Peyer's patch (tissue), 4 donors: ENCODE measurements at regions not wholly inside any gene's neighbourhood (a gene's known extent, or its start where the extent isn't known, plus 50 kb on each side); places are given as distances from the start of the nearest gene placed in this dataset.

Experiments used
- DNase-seq, 3 donors: peaks; one replicate each; pipeline ENCODE4 v3.0.0-alpha.2; 2017 to 2019
- H3K27ac ChIP-seq, 4 donors: fragments of 200-600 bp; sonication (generic); one replicate each; pipeline ENCODE4 v1.5.1; 2016 to 2019
- H3K27me3 ChIP-seq, 2 donors: fragments of 200-600 bp; sonication (generic); one replicate each; pipeline ENCODE4 v1.5.1; 2019
- H3K36me3 ChIP-seq, 3 donors: fragments of 200-600 bp; sonication (generic); one replicate each; pipeline ENCODE4 v1.5.1; 2016 to 2019
- H3K4me1 ChIP-seq, 4 donors: fragments of 200-600 bp; sonication (generic); one replicate each; pipeline ENCODE4 v1.5.1; 2016 to 2019
- H3K4me3 ChIP-seq, 4 donors: fragments of 200-600 bp; sonication (generic); 1 replicate in 3 of 4; 2 replicates in 1 of 4; pipeline ENCODE4 v1.5.1; 2016 to 2019; ENCODE audit warnings: mild to moderate bottlenecking in 1 of 4
- H3K9me3 ChIP-seq, 4 donors: fragments of 200-600 bp; sonication (generic); one replicate each; pipeline ENCODE4 v1.5.1; 2016 to 2019; ENCODE audit warnings: mild to moderate bottlenecking in 1 of 4
- CTCF ChIP-seq, 6 experiments: fragments of 450-650 bp in 4 of 6; fragments of 200-600 bp in 2 of 6; sonication (generic) in 1 of 6; IDR thresholded peaks; one replicate each; pipeline ENCODE4 v1.5.1; 2017 to 2019; ENCODE audit warnings: antibody characterized with exemption in 6 of 6, mild to moderate bottlenecking in 3 of 6, moderate library complexity in 1 of 6
- POLR2A ChIP-seq, 2 donors: fragments of 450-650 bp; IDR thresholded peaks; one replicate each; pipeline ENCODE4 v1.5.1; 2017; ENCODE audit warnings: antibody characterized with exemption in 2 of 2, mild to moderate bottlenecking in 2 of 2, moderate library complexity in 2 of 2

- H3K27me3 ChIP-seq = no peaks in the 10 kb centered on the region
- DNase-seq = no peak
- no peak overlapping the region for H3K27ac ChIP-seq
- no peaks in the 10 kb centered on the region for H3K4me1 ChIP-seq
- no peaks in the 10 kb centered on the region for H3K36me3 ChIP-seq
- TF ChIP-seq CTCF (IDR thresholded peaks at IDR 0.05) = no peak
- TF ChIP-seq POLR2A (IDR thresholded peaks at IDR 0.05) = no peak
- no peaks in the 10 kb centered on the region for H3K9me3 ChIP-seq
- no peak overlapping the region for H3K4me3 ChIP-seq
Measured at GRCh38 chr6:54602591-54602990, 244.0 kb upstream of the FAM83B start.

DNA sequence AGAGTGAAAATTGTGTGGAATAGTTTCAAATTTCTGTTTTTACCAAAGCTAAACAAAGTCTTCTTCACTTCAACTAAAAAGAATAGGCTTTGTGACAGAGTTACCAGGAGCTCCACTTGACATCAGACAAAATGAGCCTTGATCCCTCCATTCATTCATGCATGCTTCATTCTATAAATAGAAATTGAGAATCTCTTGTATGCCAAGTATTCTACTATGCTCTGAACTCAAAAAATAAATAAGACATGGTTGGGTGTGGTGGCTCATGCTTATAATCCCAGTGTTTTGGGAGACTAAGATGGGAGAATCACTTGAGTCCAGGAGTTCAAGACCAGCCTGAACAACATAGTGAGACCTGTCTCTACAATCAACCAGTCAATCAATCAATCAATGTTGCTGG, 236.6 kb upstream of the FAM83B start:
- Histone ChIP-seq H3K9me3 (no peaks in the 10 kb centered on the region), H3K27ac (no peak overlapping the region), H3K4me3 (no peak overlapping the region), H3K4me1 (no peaks in the 10 kb centered on the region), H3K27me3 (no peaks in the 10 kb centered on the region), H3K36me3 (no peaks in the 10 kb centered on the region)
- TF ChIP-seq POLR2A (IDR thresholded peaks at IDR 0.05) (no peak), CTCF (IDR thresholded peaks at IDR 0.05) (no peak)
- DNase-seq = no peak

GRCh38 chr6:54613596-54613995, 233.0 kb upstream of the FAM83B start:
- TF ChIP-seq CTCF (IDR thresholded peaks at IDR 0.05) (no peak), POLR2A (IDR thresholded peaks at IDR 0.05) (no peak)

GRCh38 chr6:54614499-54615195, 231.9 kb upstream of the FAM83B start:
- TF ChIP-seq CTCF (IDR thresholded peaks at IDR 0.05) = no peak
- no peak for TF ChIP-seq POLR2A (IDR thresholded peaks at IDR 0.05)
- H3K27me3 ChIP-seq = no peaks in the 10 kb centered on the region
- no peak overlapping the region for H3K27ac ChIP-seq
- H3K36me3 ChIP-seq = no peaks in the 10 kb centered on the region
- H3K4me3 ChIP-seq = no peak overlapping the region
- H3K4me1 ChIP-seq = no peaks in the 10 kb centered on the region
- H3K9me3 ChIP-seq = no peaks in the 10 kb centered on the region
- no peak for DNase-seq

More at GRCh38 chr6:54613596-54613995, 233.0 kb upstream of the FAM83B start:
- Histone ChIP-seq H3K27me3 (no peaks in the 10 kb centered on the region), H3K4me1 (no peaks in the 10 kb centered on the region), H3K9me3 (no peaks in the 10 kb centered on the region), H3K36me3 (no peaks in the 10 kb centered on the region), H3K4me3 (no peak overlapping the region), H3K27ac (no peak overlapping the region)
- no peak for DNase-seq

DNA sequence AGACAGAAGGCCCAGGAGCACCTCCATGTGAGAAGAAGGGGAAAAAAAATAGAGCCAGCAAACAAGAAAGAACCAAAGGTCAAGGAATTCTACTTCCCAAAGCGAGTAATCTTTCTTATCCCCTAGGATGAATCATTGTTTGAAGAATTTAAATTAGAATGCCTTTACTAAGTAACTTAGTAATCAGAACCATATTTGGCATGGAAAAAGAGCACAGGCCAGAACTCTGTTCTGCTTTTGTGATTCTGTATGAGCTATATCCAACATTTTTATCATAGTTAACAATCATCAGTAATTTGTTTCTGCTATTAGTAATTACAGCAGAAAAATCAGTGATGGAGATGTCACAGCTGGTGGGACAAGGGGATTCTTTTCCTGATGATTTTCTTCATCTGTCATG, 228.8 kb upstream of the FAM83B start:
- no peaks in the 10 kb centered on the region for H3K36me3 ChIP-seq
- no peak overlapping the region for H3K4me3 ChIP-seq
- no peak overlapping the region for H3K27ac ChIP-seq
- H3K4me1 ChIP-seq = no peaks in the 10 kb centered on the region
- H3K27me3 ChIP-seq = no peaks in the 10 kb centered on the region
- H3K9me3 ChIP-seq = no peaks in the 10 kb centered on the region
- DNase-seq = no peak
- TF ChIP-seq POLR2A (IDR thresholded peaks at IDR 0.05) (no peak), CTCF (IDR thresholded peaks at IDR 0.05) (no peak)

- no peak for DNase-seq
- H3K36me3 ChIP-seq = no peaks in the 10 kb centered on the region
- no peaks in the 10 kb centered on the region for H3K4me1 ChIP-seq
- H3K27ac ChIP-seq = no peak overlapping the region
- H3K9me3 ChIP-seq = no peaks in the 10 kb centered on the region
- H3K27me3 ChIP-seq = no peaks in the 10 kb centered on the region
- no peak for TF ChIP-seq POLR2A (IDR thresholded peaks at IDR 0.05)
- no peak for TF ChIP-seq CTCF (IDR thresholded peaks at IDR 0.05)
- H3K4me3 ChIP-seq = no peak overlapping the region
Measured at GRCh38 chr6:54618572-54618971, 228.0 kb upstream of the FAM83B start.
